Tibial nerve (tissue), 4 donors: ENCODE measurements at regions not wholly inside any gene's neighbourhood (a gene's known extent, or its start where the extent isn't known, plus 50 kb on each side); places are given as distances from the start of the nearest gene placed in this dataset.

Experiments
- DNase-seq, 2 donors: peaks; one replicate each; pipeline ENCODE4 v3.0.0-alpha.2; 2019; ENCODE audit warnings: low spot score in 2 of 2
- H3K27ac ChIP-seq, 4 donors: fragments of 200-600 bp; sonication (generic) in 3 of 4; one replicate each; pipeline ENCODE4 v1.5.1; 2017 to 2019; ENCODE audit warnings: mild to moderate bottlenecking in 1 of 4
- H3K27me3 ChIP-seq, 2 donors: fragments of 200-600 bp; sonication (generic) in 1 of 2; one replicate each; pipeline versions ENCODE4 v1.5.1 to v1.6.0; 2017 to 2019
- H3K36me3 ChIP-seq, 3 donors: fragments of 200-600 bp; sonication (generic); one replicate each; pipeline ENCODE4 v1.5.1; 2018 to 2019
- H3K4me1 ChIP-seq, 4 donors: fragments of 200-600 bp; sonication (generic) in 3 of 4; one replicate each; pipeline ENCODE4 v1.5.1; 2017 to 2019
- H3K4me3 ChIP-seq, 4 donors: fragments of 200-600 bp; sonication (generic) in 3 of 4; one replicate each; pipeline ENCODE4 v1.5.1; 2017 to 2019; ENCODE audit warnings: mild to moderate bottlenecking in 1 of 4, moderate library complexity in 1 of 4
- H3K9me3 ChIP-seq, 4 donors: fragments of 200-600 bp; sonication (generic) in 3 of 4; one replicate each; pipeline ENCODE4 v1.5.1; 2017 to 2019
- EP300 ChIP-seq, 2 donors: sonication (generic); formaldehyde crosslinking; IDR thresholded peaks; one replicate each; pipeline ENCODE4 v1.6.1; 2017; ENCODE audit warnings: antibody characterized with exemption in 2 of 2, mild to moderate bottlenecking in 1 of 2
- POLR2A ChIP-seq, 2 donors: fragments of 450-650 bp; IDR thresholded peaks; one replicate each; pipeline ENCODE4 v1.6.1; 2017; ENCODE audit warnings: antibody characterized with exemption in 2 of 2, mild to moderate bottlenecking in 2 of 2, moderate library complexity in 2 of 2
- WGBS, 2 donors: methylation state at CpG; one replicate each; pipeline ENCODE4 v1.1.5; 2018; 5-methylcytosine and 5-hydroxymethylcytosine counted together
- TF ChIP-seq, protein P1 (sequence below), 5 experiments: fragments of 200-600 bp in 3 of 5; fragments of 450-650 bp in 2 of 5; sonication (generic) in 3 of 5; IDR thresholded peaks; one replicate each; pipeline ENCODE4 v1.5.1; 2016 to 2019; ENCODE audit warnings: antibody characterized with exemption in 5 of 5, mild to moderate bottlenecking in 3 of 5, moderate library complexity in 2 of 5

DNA sequence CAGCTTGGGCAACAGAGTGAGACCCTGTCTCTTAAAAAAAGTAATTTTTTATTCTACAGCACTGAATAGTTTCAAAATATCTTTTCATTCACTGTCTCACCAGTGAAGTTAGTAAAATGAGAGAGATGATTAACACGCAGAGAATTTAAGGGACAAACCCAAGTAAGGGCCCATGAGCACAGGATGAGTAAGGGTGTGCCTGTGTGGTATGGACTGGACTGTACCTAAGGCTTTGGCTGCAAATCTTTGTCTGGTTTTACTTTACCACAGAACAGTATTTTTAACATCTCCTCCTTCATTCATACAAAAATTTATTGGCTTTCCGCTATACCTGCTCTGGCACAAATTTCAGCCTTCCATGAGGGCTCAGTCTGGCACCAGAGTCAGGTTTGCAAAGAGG is 433.3 kb downstream of the UTRN start:
- TF ChIP-seq, protein P1, sequence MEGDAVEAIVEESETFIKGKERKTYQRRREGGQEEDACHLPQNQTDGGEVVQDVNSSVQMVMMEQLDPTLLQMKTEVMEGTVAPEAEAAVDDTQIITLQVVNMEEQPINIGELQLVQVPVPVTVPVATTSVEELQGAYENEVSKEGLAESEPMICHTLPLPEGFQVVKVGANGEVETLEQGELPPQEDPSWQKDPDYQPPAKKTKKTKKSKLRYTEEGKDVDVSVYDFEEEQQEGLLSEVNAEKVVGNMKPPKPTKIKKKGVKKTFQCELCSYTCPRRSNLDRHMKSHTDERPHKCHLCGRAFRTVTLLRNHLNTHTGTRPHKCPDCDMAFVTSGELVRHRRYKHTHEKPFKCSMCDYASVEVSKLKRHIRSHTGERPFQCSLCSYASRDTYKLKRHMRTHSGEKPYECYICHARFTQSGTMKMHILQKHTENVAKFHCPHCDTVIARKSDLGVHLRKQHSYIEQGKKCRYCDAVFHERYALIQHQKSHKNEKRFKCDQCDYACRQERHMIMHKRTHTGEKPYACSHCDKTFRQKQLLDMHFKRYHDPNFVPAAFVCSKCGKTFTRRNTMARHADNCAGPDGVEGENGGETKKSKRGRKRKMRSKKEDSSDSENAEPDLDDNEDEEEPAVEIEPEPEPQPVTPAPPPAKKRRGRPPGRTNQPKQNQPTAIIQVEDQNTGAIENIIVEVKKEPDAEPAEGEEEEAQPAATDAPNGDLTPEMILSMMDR (IDR thresholded peaks at IDR 0.05), result no peak
- TF ChIP-seq POLR2A (IDR thresholded peaks at IDR 0.05), result no peak
- no peak for TF ChIP-seq EP300 (IDR thresholded peaks at IDR 0.05)
- DNase-seq, result no peak
- 96 to 99% methylated on average over 2 of the region's 2 CpGs for WGBS, 2 donors
- no peak overlapping the region for H3K4me3 ChIP-seq
- peaks cover 0 to 28% (median 0%) of the 10 kb centered on the region in 3 donors for H3K36me3 ChIP-seq
- H3K4me1 ChIP-seq, result peaks cover 0 to 19% (median 2%) of the 10 kb centered on the region in 4 donors
- H3K27me3 ChIP-seq, result no peaks in the 10 kb centered on the region
- H3K9me3 ChIP-seq, result no peaks in the 10 kb centered on the region
- H3K27ac ChIP-seq, result no peak overlapping the region

DNA sequence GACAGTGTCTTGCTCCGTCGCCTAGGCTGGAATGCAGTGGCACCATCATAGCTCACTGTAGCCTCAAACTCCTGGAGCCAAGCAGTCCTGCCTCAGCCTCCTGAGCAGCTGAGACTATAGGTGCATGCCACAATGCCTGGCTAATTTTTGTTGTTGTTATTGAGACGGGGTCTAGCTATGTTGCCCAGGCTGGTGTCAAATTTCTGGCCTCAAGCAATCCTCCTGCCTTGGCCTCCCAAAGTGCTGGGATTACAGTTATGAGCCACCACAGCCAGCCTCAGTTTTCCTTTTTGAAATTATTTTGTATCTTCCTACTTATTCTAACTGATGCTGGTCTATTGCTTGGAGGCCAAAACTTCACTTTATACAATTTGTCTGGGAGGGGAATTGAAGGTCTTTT is 436.1 kb downstream of the UTRN start:
- no peak overlapping the region for H3K4me3 ChIP-seq
- WGBS, 2 donors, result 96 to 97% methylated on average over 3 of the region's 3 CpGs
- H3K27ac ChIP-seq, result no peak overlapping the region
- no peak for DNase-seq
- no peaks in the 10 kb centered on the region for H3K9me3 ChIP-seq
- H3K4me1 ChIP-seq, result peaks cover 0 to 7% (median 2%) of the 10 kb centered on the region in 4 donors
- TF ChIP-seq POLR2A (IDR thresholded peaks at IDR 0.05) (no peak), EP300 (IDR thresholded peaks at IDR 0.05) (no peak)
- TF ChIP-seq, protein P1 (IDR thresholded peaks at IDR 0.05), result no peak
- H3K27me3 ChIP-seq, result no peaks in the 10 kb centered on the region
- H3K36me3 ChIP-seq, result peaks cover 0 to 31% (median 0%) of the 10 kb centered on the region in 3 donors

DNA sequence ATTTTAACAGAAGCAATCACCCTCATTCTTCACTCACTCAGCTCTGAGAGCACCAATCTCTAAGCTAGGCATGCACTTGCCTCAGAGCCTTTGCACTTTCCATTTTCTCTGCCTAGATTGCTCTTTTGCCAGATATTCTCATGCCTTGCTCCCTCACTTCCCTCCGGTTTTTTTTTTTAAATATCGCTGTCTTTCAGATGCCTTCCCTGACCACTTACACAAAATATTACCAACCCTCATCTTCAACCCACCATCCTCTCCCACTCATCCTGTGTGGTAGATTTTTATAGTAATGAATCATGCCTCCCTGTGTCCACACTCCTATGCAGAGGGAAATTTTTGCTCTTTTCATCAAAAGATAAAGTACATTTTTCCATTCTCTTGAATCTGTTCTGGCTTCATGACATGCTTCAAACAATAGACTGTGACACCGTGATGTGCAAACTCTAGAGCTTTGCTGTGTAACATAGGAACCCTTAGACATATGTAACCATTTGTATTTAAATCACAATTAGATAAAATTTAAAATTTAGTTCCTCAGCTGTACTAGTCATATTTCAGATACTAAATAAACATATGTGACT is 437.1 kb downstream of the UTRN start:
- 87 to 89% methylated on average over 3 of the region's 3 CpGs for whole genome bisulfite sequencing, 2 donors
- no peak for TF ChIP-seq EP300 (IDR thresholded peaks at IDR 0.05)
- TF ChIP-seq, protein P1 (IDR thresholded peaks at IDR 0.05), result no peak
- TF ChIP-seq POLR2A (IDR thresholded peaks at IDR 0.05), result no peak
- no peak for DNase-seq

DNA sequence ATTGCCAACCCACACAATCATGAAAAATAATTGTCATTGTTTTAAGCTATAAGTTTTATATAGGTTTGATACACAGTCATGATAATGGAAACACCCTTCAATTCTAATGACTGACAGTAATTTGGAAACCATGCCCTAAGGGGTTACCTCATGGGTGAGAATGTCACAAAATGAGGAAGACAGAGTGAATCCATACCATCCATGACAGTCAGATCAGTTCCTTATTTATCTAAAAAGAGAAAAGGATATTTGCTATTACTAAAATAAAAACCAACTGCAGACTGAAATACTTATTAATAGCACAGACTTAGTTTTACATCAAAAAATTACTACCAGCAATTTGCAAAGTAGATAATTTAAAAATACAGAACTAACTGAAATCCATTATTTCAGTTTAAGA is 437.8 kb downstream of the UTRN start:
- H3K4me1 ChIP-seq, result no peaks in the 10 kb centered on the region
- H3K9me3 ChIP-seq, result no peaks in the 10 kb centered on the region
- H3K4me3 ChIP-seq, result no peak overlapping the region
- peaks cover 0 to 31% (median 0%) of the 10 kb centered on the region in 3 donors for H3K36me3 ChIP-seq
- DNase-seq, result no peak
- no peak overlapping the region for H3K27ac ChIP-seq
- no peaks in the 10 kb centered on the region for H3K27me3 ChIP-seq
- TF ChIP-seq EP300 (IDR thresholded peaks at IDR 0.05), result no peak
- no peak for TF ChIP-seq POLR2A (IDR thresholded peaks at IDR 0.05)

More for the DNA sequence above, 437.1 kb downstream of the UTRN start:
- H3K4me1 ChIP-seq, result peaks cover 0 to under 1% (median 0%) of the 10 kb centered on the region in 4 donors
- no peak overlapping the region for H3K27ac ChIP-seq
- no peaks in the 10 kb centered on the region for H3K9me3 ChIP-seq
- no peak overlapping the region for H3K4me3 ChIP-seq
- no peaks in the 10 kb centered on the region for H3K27me3 ChIP-seq
- H3K36me3 ChIP-seq, result peaks cover 0 to 31% (median 0%) of the 10 kb centered on the region in 3 donors

DNA sequence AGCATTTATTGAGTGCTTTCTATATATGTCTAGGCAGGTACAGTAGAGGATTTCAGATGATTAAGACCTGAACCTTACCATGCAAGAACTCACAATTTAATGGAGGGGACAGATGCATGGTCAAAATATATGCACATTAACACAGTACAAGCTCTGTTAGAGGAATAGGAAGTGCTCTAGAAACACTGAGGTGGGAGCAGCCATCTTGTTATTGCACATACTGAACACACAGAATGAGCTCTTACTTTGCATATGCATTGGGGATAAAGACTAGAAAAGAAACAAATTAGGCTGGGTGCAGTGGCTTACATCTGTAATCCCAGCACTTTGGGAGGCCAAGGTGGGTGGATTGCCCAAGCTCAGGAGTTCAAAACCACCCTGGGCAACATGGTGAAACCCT is 438.3 kb downstream of the UTRN start:
- Histone ChIP-seq H3K27me3 (no peaks in the 10 kb centered on the region), H3K9me3 (no peaks in the 10 kb centered on the region), H3K4me3 (no peak overlapping the region), H3K4me1 (no peaks in the 10 kb centered on the region), H3K36me3 (peaks cover 0 to 31% (median 0%) of the 10 kb centered on the region in 3 donors), H3K27ac (no peak overlapping the region)
- TF ChIP-seq, protein P1 (IDR thresholded peaks at IDR 0.05), result no peak
- TF ChIP-seq EP300 (IDR thresholded peaks at IDR 0.05) (no peak), POLR2A (IDR thresholded peaks at IDR 0.05) (no peak)
- no peak for DNase-seq
